ENCODE measurements at regions not wholly inside any gene's neighbourhood (a gene's known extent, or its start where the extent isn't known, plus 50 kb on each side); places are given as distances from the start of the nearest gene placed in this dataset.
A peak's percentile ranks its signal among the peaks of the same experiment; 100 is the strongest.
"Not testable (repeated sequence)": the region's sequence is repeated elsewhere in the genome, so short reads cannot be mapped to it uniquely, and the experiment has no call there.

GRCh38 chr6:11947575-11947974, 64.5 kb upstream of the HIVEP1 start:
- DNase-seq (ENCODE audit: insufficient read length, low spot score) (no peak), FAIRE-seq (no peak)
- no peak for TF ChIP-seq CTCF (IDR thresholded peaks at IDR 0.05; ENCODE audit: insufficient read depth, missing control alignments)

GRCh38 chr6:11947063-11947462, 65.0 kb upstream of the HIVEP1 start:
- TF ChIP-seq CTCF (IDR thresholded peaks at IDR 0.05; ENCODE audit: insufficient read depth, missing control alignments): no peak
- no peak for DNase-seq (ENCODE audit: insufficient read length, low spot score)
- no peak for FAIRE-seq

GRCh38 chr6:11944111-11944510, 68.0 kb upstream of the HIVEP1 start:
- no peak for TF ChIP-seq CTCF (IDR thresholded peaks at IDR 0.05; ENCODE audit: insufficient read depth, missing control alignments)
- DNase-seq (ENCODE audit: insufficient read length, low spot score): no peak
- peak; percentile 35 for FAIRE-seq

GRCh38 chr6:11943060-11943459, 69.1 kb upstream of the HIVEP1 start:
- no peak for TF ChIP-seq CTCF (IDR thresholded peaks at IDR 0.05; ENCODE audit: insufficient read depth, missing control alignments)
- DNase-seq (ENCODE audit: insufficient read length, low spot score) (no peak), FAIRE-seq (no peak)

GRCh38 chr6:11942185-11942864, 69.8 kb upstream of the HIVEP1 start:
- DNase-seq (ENCODE audit: insufficient read length, low spot score) (no peak), FAIRE-seq (no peak)
- no peak for TF ChIP-seq CTCF (IDR thresholded peaks at IDR 0.05; ENCODE audit: insufficient read depth, missing control alignments)

GRCh38 chr6:11940532-11941166, 71.5 kb upstream of the HIVEP1 start:
- not testable (repeated sequence) for DNase-seq (ENCODE audit: insufficient read length, low spot score); FAIRE-seq

- DNase-seq (ENCODE audit: insufficient read length, low spot score): no peak
- no peak for FAIRE-seq
- TF ChIP-seq CTCF (IDR thresholded peaks at IDR 0.05; ENCODE audit: insufficient read depth, missing control alignments): no peak
Measured at GRCh38 chr6:11938285-11938890, 73.7 kb upstream of the HIVEP1 start.

Data from D721Med (cell line).